EH (cell line): ENCODE measurements at regions not wholly inside any gene's neighbourhood (a gene's known extent, or its start where the extent isn't known, plus 50 kb on each side); places are given as distances from the start of the nearest gene placed in this dataset.
A peak's percentile ranks its signal among the peaks of the same experiment; 100 is the strongest.

Experiments used
- DNase-seq: peaks from one replicate; pipeline ENCODE4 v3.0.0-alpha.2; 2015; ENCODE audit warnings: low read depth

- peak; percentile 15 for DNase-seq
Measured at GRCh38 chr19:31160336-31160926, 188.8 kb downstream of the TSHZ3 start.

- DNase-seq: peak; percentile 58
Measured at GRCh38 chr19:31154021-31154420, 195.2 kb downstream of the TSHZ3 start.

- peak; percentile 42 for DNase-seq
Measured at GRCh38 chr19:31152906-31153305, 196.3 kb downstream of the TSHZ3 start.

- no peak for DNase-seq
Measured at GRCh38 chr19:31149441-31149941, 199.7 kb downstream of the TSHZ3 start.

- DNase-seq: no peak
Measured at GRCh38 chr19:31148671-31149070, 200.6 kb downstream of the TSHZ3 start.

- DNase-seq: no peak
Measured at GRCh38 chr19:31147234-31147633, 202.0 kb downstream of the TSHZ3 start.

GRCh38 chr19:31146546-31147183 lies 202.6 kb downstream of the TSHZ3 start:
- DNase-seq: peak; percentile 4

GRCh38 chr19:31146015-31146414 lies 203.2 kb downstream of the TSHZ3 start:
- DNase-seq: no peak

GRCh38 chr19:31145007-31145406 lies 204.2 kb downstream of the TSHZ3 start:
- no peak for DNase-seq

- DNase-seq: no peak
Measured at GRCh38 chr19:31144075-31144870, 205.0 kb downstream of the TSHZ3 start.

- no peak for DNase-seq
Measured at GRCh38 chr19:31141301-31141700, 207.9 kb downstream of the TSHZ3 start.

- DNase-seq: peak; percentile 82
Measured at GRCh38 chr19:31140717-31141116, 208.5 kb downstream of the TSHZ3 start.

GRCh38 chr19:31139871-31140505 lies 209.2 kb downstream of the TSHZ3 start:
- DNase-seq: peak; percentile 91

- DNase-seq: no peak
Measured at GRCh38 chr19:31138077-31138476, 211.2 kb downstream of the TSHZ3 start.

GRCh38 chr19:31135841-31136240 lies 213.4 kb downstream of the TSHZ3 start:
- peak; percentile 91 for DNase-seq

GRCh38 chr19:31132753-31133110 lies 216.5 kb downstream of the TSHZ3 start:
- DNase-seq: no peak

GRCh38 chr19:31128291-31128690 lies 220.9 kb downstream of the TSHZ3 start:
- DNase-seq: no peak

- DNase-seq: peak; percentile 99
Measured at GRCh38 chr19:31127134-31127967, 221.9 kb downstream of the TSHZ3 start.

GRCh38 chr19:31126236-31126635 lies 223.0 kb downstream of the TSHZ3 start:
- peak; percentile 43 for DNase-seq

- DNase-seq: no peak
Measured at GRCh38 chr19:31125071-31125470, 224.2 kb downstream of the TSHZ3 start.

- DNase-seq: no peak
Measured at GRCh38 chr19:31121501-31121900, 227.7 kb downstream of the TSHZ3 start.

GRCh38 chr19:31120952-31121351 lies 228.3 kb downstream of the TSHZ3 start:
- no peak for DNase-seq
